Esophagus muscularis mucosa (tissue), 3 donors: ENCODE measurements at regions not wholly inside any gene's neighbourhood (a gene's known extent, or its start where the extent isn't known, plus 50 kb on each side); places are given as distances from the start of the nearest gene placed in this dataset.

Experiments
- CTCF ChIP-seq, 3 experiments: fragments of 200-600 bp in 2 of 3; fragments of 450-650 bp in 1 of 3; sonication (generic) in 2 of 3; IDR thresholded peaks; one replicate each; pipeline ENCODE4 v1.5.1; 2017 to 2019; ENCODE audit warnings: antibody characterized with exemption in 3 of 3, mild to moderate bottlenecking in 2 of 3, moderate library complexity in 1 of 3
- POLR2A ChIP-seq: fragments of 450-650 bp; IDR thresholded peaks from one replicate; pipeline ENCODE4 v1.6.1; 2017; ENCODE audit warnings: antibody characterized with exemption, moderate library complexity, mild to moderate bottlenecking, low read depth
- POLR2AphosphoS5 ChIP-seq, 2 donors: sonication (generic); formaldehyde crosslinking; IDR thresholded peaks; one replicate each; pipeline ENCODE4 v1.6.1; 2017; ENCODE audit warnings: antibody characterized with exemption in 2 of 2

DNA sequence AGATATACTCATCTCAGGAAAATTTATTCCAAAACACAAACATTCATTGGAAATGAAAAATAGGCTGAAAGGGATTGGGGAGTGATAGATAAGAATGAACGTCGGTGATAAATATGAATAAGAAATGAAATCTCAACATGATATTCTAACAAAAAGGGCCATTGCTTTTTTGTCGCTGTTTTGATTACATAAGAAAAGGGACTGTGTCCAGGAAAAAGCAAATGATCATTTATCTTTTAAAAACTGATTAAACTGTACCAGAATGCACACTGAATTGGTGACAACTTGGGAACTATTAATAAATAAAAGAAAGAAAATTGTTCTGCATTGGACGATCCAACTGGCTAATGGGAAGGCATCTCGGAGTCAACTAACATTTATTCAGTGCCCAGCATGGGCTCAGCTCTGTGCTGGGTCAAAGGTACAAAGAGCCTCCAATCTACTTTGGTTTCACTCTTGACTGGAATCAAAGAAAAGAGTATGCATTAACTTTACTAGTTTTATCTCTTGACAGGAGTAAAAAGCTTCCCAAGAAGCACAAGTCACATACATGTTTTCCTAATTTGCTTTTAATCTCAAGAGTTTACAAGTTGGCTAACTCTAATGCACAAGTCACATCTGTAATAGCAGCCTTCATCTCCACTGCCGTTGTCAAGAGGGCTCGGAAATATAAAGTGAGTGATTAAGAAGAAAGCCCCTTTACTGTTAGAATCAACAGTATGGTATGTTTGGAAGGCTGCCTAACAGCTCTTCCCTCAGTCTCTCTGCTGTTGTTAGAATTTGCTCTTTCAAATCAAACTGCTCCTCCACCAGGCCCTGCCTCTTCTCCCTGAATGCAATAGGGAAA lies 280.0 kb downstream of the IGSF11 start:
- TF ChIP-seq CTCF (IDR thresholded peaks at IDR 0.05) (no peak), POLR2A (no peak), POLR2AphosphoS5 (IDR thresholded peaks at IDR 0.05) (no peak)
